Sigmoid colon (tissue), 6 donors: ENCODE measurements at regions not wholly inside any gene's neighbourhood (a gene's known extent, or its start where the extent isn't known, plus 50 kb on each side); places are given as distances from the start of the nearest gene placed in this dataset.

ENCODE experiments used
- DNase-seq: peaks from one replicate; pipeline ENCODE4 v3.0.0-alpha.2; 2019
- H3K27ac ChIP-seq, 4 donors: fragments of 200-600 bp; sonication (generic); one replicate each; pipeline ENCODE4 v1.5.1; 2016 to 2019; ENCODE audit warnings: mild to moderate bottlenecking in 1 of 4
- H3K27me3 ChIP-seq, 3 donors: fragments of 200-600 bp; sonication (generic); one replicate each; pipeline ENCODE4 v1.5.1; 2019; ENCODE audit warnings: mild to moderate bottlenecking in 1 of 3
- H3K36me3 ChIP-seq, 4 donors: fragments of 200-600 bp; sonication (generic); one replicate each; pipeline ENCODE4 v1.5.1; 2016 to 2019
- H3K4me1 ChIP-seq, 4 donors: fragments of 200-600 bp; sonication (generic); one replicate each; pipeline ENCODE4 v1.5.1; 2017 to 2019
- H3K4me3 ChIP-seq, 4 donors: fragments of 200-600 bp; sonication (generic); one replicate each; pipeline ENCODE4 v1.5.1; 2017 to 2019; ENCODE audit warnings: mild to moderate bottlenecking in 2 of 4, moderate library complexity in 1 of 4
- H3K9me3 ChIP-seq, 4 donors: fragments of 200-600 bp in 3 of 4; sonication (generic) in 3 of 4; one replicate each; pipeline versions ENCODE4 v1.5.1 to v1.6.1; 2013 to 2019
- EP300 ChIP-seq, 4 donors: sonication (generic); formaldehyde crosslinking; IDR thresholded peaks; one replicate each; pipeline ENCODE4 v1.6.1; 2017; ENCODE audit warnings: antibody characterized with exemption in 4 of 4
- POLR2A ChIP-seq, 2 donors: fragments of 450-650 bp; IDR thresholded peaks; one replicate each; pipeline ENCODE4 v1.6.1; 2016; ENCODE audit warnings: antibody characterized with exemption in 2 of 2, mild to moderate bottlenecking in 2 of 2, moderate library complexity in 2 of 2
- POLR2AphosphoS5 ChIP-seq, 4 donors: sonication (generic); formaldehyde crosslinking; IDR thresholded peaks; one replicate each; pipeline ENCODE4 v1.6.1; 2017; ENCODE audit warnings: antibody characterized with exemption in 4 of 4
- WGBS, 2 donors: extraction: QIAGEN DNeasy Blood & Tissue Kit; methylation state at CpG; one replicate each; pipeline ENCODE4 v1.1.7; 2013; 5-methylcytosine and 5-hydroxymethylcytosine counted together
- intact Hi-C: fragments of 100-400 bp; cut with DNase I; formaldehyde crosslinking; loops from one replicate; pipeline ENCODE4 v1.15.1; 2023
- TF ChIP-seq, protein P1 (sequence below), 4 experiments: fragments of 450-650 bp in 3 of 4; fragments of 200-600 bp in 1 of 4; IDR thresholded peaks; one replicate each; pipeline ENCODE4 v1.5.1; 2016 to 2019; ENCODE audit warnings: antibody characterized with exemption in 4 of 4, mild to moderate bottlenecking in 3 of 4, moderate library complexity in 2 of 4
- donor health status: healthy with polysubstance abuse.
- donor health status: healthy.

DNA sequence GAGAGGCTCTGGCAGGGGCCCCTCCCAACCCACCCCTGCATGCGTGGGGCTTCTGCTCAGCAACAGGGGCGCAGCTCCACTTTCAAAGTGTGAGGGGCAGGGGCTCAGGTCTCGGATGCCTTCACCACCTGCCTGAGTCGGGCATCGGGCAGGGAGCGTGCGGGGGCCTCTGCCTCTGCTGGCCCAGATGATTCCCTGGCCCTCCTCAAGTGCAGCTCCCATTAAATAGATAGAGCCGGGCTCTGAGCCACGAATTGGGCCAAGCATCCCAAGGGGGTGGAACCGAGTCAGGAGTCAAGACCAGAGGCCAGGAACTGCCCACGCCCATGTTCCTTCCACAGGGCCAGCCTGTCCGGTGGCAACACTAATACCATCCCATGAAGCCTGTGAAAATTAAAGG is 108.9 kb upstream of the FAM20C start:
- Histone ChIP-seq H3K4me3 (no peak overlapping the region), H3K27ac (no peak overlapping the region), H3K9me3 (no peaks in the 10 kb centered on the region), H3K36me3 (no peaks in the 10 kb centered on the region), H3K27me3 (no peaks in the 10 kb centered on the region), H3K4me1 (peaks cover 0 to 39% (median 26%) of the 10 kb centered on the region in 4 donors)
- TF ChIP-seq EP300 (IDR thresholded peaks at IDR 0.05), result no peak
- no peak for TF ChIP-seq POLR2AphosphoS5 (IDR thresholded peaks at IDR 0.05)
- TF ChIP-seq POLR2A (IDR thresholded peaks at IDR 0.05), result no peak
- TF ChIP-seq, protein P1, sequence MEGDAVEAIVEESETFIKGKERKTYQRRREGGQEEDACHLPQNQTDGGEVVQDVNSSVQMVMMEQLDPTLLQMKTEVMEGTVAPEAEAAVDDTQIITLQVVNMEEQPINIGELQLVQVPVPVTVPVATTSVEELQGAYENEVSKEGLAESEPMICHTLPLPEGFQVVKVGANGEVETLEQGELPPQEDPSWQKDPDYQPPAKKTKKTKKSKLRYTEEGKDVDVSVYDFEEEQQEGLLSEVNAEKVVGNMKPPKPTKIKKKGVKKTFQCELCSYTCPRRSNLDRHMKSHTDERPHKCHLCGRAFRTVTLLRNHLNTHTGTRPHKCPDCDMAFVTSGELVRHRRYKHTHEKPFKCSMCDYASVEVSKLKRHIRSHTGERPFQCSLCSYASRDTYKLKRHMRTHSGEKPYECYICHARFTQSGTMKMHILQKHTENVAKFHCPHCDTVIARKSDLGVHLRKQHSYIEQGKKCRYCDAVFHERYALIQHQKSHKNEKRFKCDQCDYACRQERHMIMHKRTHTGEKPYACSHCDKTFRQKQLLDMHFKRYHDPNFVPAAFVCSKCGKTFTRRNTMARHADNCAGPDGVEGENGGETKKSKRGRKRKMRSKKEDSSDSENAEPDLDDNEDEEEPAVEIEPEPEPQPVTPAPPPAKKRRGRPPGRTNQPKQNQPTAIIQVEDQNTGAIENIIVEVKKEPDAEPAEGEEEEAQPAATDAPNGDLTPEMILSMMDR (IDR thresholded peaks at IDR 0.05), result no peak
- peak; percentile 55 for DNase-seq
- intact Hi-C loops, result no loop called here
- WGBS, 2 donors, result 89 to 90% methylated on average over 12 of the region's 12 CpGs

DNA sequence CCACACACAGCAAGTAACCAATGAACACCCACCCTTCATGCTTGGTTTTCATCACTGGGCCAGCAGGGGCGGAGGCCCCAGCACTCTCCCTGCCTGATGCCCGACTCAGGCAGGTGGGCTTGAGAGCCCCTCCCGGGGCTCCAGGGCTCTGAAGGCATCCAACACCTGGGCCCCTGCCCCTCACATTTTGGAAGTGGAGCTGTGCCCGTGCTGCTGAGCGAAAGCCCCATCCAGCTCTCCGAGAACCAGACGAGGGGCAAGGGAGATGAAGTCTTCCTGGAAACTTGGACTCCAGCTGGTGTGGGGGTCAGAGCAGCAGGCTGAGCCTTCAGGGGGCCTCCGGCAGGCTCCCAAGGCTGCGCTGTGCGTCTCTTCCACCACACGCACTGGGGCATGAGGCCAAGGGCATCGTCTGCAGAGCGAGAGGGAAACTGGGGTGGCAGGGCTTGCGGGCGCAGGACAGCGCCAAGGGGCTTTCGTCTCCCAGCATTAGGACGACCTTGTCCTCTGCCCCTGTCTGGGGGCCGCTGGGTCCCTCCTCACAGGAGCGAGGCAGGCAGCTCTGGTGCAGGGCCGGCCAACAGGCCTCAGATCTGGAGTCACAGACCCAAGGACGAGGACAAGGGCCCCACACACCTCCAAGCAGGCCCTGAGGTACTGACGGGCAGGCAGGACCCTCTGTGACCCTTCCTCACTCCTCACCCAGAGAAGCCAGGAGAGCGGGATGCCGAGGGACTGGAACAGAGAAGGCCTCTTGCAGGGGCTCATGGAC is 108.3 kb upstream of the FAM20C start:
- DNase-seq, result peak; percentile 50
- no peak for TF ChIP-seq POLR2A (IDR thresholded peaks at IDR 0.05)
- TF ChIP-seq EP300 (IDR thresholded peaks at IDR 0.05), result no peak
- TF ChIP-seq, protein P1 (IDR thresholded peaks at IDR 0.05), result no peak
- TF ChIP-seq POLR2AphosphoS5 (IDR thresholded peaks at IDR 0.05), result no peak

DNA sequence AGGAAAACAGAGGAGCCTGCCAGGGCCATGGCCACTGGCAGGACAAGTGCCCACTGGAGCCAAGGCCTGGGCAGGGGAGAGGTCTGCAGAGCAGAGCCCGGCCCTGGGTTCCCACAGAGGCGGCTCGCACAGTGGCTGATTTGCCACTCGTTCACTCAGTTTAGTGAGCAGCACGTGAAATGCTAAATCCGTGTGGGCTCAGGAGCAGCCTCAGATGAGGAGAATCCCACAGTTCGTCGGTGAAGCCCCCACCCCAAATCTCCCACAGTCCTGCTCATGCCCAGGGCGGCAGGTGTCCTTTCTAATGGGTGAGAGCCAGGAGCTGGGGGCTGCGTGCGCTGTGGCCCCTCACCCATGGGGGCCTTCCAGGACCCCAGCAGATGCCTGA is 107.7 kb upstream of the FAM20C start:
- peak; percentile 48 for DNase-seq
- 93 to 94% methylated on average over 11 of the region's 11 CpGs for WGBS, 2 donors
- Histone ChIP-seq H3K9me3 (no peaks in the 10 kb centered on the region), H3K27me3 (no peaks in the 10 kb centered on the region), H3K4me3 (no peak overlapping the region), H3K27ac (no peak overlapping the region), H3K4me1 (peaks cover 0 to 51% (median 38%) of the 10 kb centered on the region in 4 donors), H3K36me3 (no peaks in the 10 kb centered on the region)
- TF ChIP-seq POLR2A (IDR thresholded peaks at IDR 0.05) (no peak), POLR2AphosphoS5 (IDR thresholded peaks at IDR 0.05) (no peak), EP300 (IDR thresholded peaks at IDR 0.05) (no peak)
- TF ChIP-seq, protein P1 (IDR thresholded peaks at IDR 0.05), result no peak
- intact Hi-C loops, result no loop called here

More for the DNA sequence above, 108.3 kb upstream of the FAM20C start:
- Histone ChIP-seq H3K36me3 (no peaks in the 10 kb centered on the region), H3K9me3 (no peaks in the 10 kb centered on the region), H3K27me3 (no peaks in the 10 kb centered on the region), H3K4me3 (no peak overlapping the region), H3K4me1 (peaks cover 0 to 45% (median 33%) of the 10 kb centered on the region in 4 donors), H3K27ac (no peak overlapping the region)
- WGBS, 2 donors, result 92 to 94% methylated on average over 25 of the region's 25 CpGs
- intact Hi-C loops, result no loop called here

DNA sequence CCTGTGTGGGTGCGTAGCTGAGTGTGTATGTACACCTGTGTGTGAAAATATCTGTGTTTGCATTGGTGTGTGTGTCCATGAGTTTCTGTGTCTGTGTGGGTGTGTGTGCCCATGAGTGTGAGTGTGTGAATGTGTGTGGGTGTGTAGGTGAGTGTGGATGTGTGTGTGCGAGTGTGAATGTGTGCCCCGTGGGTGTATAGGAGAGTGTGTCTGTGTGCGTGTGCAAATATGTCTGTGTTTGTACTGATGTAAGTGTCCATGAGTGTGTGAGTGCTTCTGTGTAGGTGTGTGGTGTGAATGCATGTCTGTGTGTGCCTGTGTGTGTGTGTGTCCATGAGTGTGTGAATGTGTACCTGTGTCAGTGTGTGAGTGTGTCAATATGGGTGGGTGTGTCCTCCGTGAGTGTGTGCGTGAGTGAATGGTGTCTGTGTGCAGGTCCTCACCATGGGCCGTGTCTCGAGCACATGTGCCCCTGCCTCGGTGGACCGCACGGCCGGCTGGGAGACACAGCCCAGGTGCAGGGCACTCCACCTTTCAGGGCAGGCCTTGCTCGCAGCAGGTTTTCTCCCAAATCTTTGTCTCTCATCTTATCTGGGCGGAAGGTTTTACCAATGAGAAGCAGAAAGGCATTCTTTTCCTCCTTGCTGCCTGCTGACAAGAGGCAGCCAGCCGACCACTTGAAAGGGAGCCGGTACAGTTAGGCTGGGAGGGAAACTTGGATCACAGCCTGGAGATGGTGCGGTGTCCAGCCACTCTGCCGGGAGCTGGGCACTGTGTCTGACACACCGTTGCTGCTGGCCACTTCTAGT is 107.1 kb upstream of the FAM20C start:
- H3K4me3 ChIP-seq, result no peak overlapping the region
- DNase-seq, result peak; percentile 87
- H3K9me3 ChIP-seq, result no peaks in the 10 kb centered on the region
- TF ChIP-seq, protein P1 (IDR thresholded peaks at IDR 0.05), result no peak
- TF ChIP-seq EP300 (IDR thresholded peaks at IDR 0.05) (no peak), POLR2A (IDR thresholded peaks at IDR 0.05) (no peak), POLR2AphosphoS5 (IDR thresholded peaks at IDR 0.05) (no peak)
- H3K36me3 ChIP-seq, result no peaks in the 10 kb centered on the region
- peaks cover 0 to 57% (median 45%) of the 10 kb centered on the region in 4 donors for H3K4me1 ChIP-seq
- H3K27ac ChIP-seq, result peak overlapping the region in 2 of 4 donors; percentile 29 to 54
- 45 to 78% methylated on average over 19 of the region's 19 CpGs for WGBS, 2 donors
- intact Hi-C loops, result no loop called here
- no peaks in the 10 kb centered on the region for H3K27me3 ChIP-seq
